SK-N-SH (cell line): ENCODE measurements at regions not wholly inside any gene's neighbourhood (a gene's known extent, or its start where the extent isn't known, plus 50 kb on each side); places are given as distances from the start of the nearest gene placed in this dataset.

Experiments used
- CTCF ChIP-seq: fragments of 200-600 bp; sonication (generic); IDR thresholded peaks from 2 replicates; pipeline ENCODE4 v1.6.1; 2017; ENCODE audit warnings: antibody characterized with exemption, mild to moderate bottlenecking, moderate library complexity
- EZH2phosphoT487 ChIP-seq: fragments of 200-600 bp; sonication (generic); IDR thresholded peaks from 2 replicates; pipeline ENCODE4 v1.6.1; 2017; ENCODE audit warnings: low read depth, mixed run types, mild to moderate bottlenecking, antibody characterized with exemption, moderate library complexity, borderline replicate concordance
- MAX ChIP-seq: IDR thresholded peaks from 2 replicates; pipeline ENCODE4 v1.4.0; 2012; ENCODE audit warnings: low read depth
- MXI1 ChIP-seq: IDR thresholded peaks from 2 replicates; pipeline ENCODE4 v1.6.1; 2012; ENCODE audit warnings: mild to moderate bottlenecking, low read depth, low read length, improper control_type of control experiment
- PBX3 ChIP-seq: IDR thresholded peaks from 2 replicates; pipeline ENCODE4; 2012
- POLR2AphosphoS5 ChIP-seq: IDR thresholded peaks from 2 replicates; pipeline ENCODE4 v1.6.1; 2012; ENCODE audit warnings: low read depth, low read length
- RAD21 ChIP-seq: IDR thresholded peaks from 2 replicates; pipeline ENCODE4 v1.6.1; 2012; ENCODE audit warnings: mild to moderate bottlenecking, low read length
- REST ChIP-seq: IDR thresholded peaks from 2 replicates; pipeline ENCODE4 v1.6.1; 2012; ENCODE audit warnings: mild to moderate bottlenecking, low read depth, low read length, moderate library complexity
- SMC3 ChIP-seq: IDR thresholded peaks from 2 replicates; pipeline ENCODE4 v1.6.1; 2012; ENCODE audit warnings: low read depth, low read length, improper control_type of control experiment
- USF1 ChIP-seq: IDR thresholded peaks from 2 replicates; pipeline ENCODE4 v1.4.0; 2012; ENCODE audit warnings: low read depth, borderline replicate concordance
- YY1 ChIP-seq: IDR thresholded peaks from 2 replicates; pipeline ENCODE4 v1.4.0; 2012; ENCODE audit warnings: low read depth, mild to moderate bottlenecking

GRCh38 chr21:31609081-31609480 is 50.4 kb upstream of the SOD1 start:
- TF ChIP-seq CTCF (no peak), YY1 (no peak), SMC3 (no peak), USF1 (no peak), RAD21 (no peak), POLR2AphosphoS5 (no peak), MAX (no peak), EZH2phosphoT487 (no peak), PBX3 (no peak), REST (no peak), MXI1 (no peak)
